GM18507 (cell line): ENCODE measurements at regions not wholly inside any gene's neighbourhood (a gene's known extent, or its start where the extent isn't known, plus 50 kb on each side); places are given as distances from the start of the nearest gene placed in this dataset.
"Not testable (repeated sequence)": the region's sequence is repeated elsewhere in the genome, so short reads cannot be mapped to it uniquely, and the experiment has no call there.

Experiments
- DNase-seq: peaks from one replicate; pipeline ENCODE4 v3.0.0; 2011; ENCODE audit warnings: low read depth; ENCODE audit not compliant: insufficient read length; ENCODE audit errors: extremely low spot score
- FAIRE-seq: peaks from 2 replicates; lab custom pipeline; 2011; peaks lifted over from hg19 to GRCh38; lab: Jason Lieb, UNC

DNA sequence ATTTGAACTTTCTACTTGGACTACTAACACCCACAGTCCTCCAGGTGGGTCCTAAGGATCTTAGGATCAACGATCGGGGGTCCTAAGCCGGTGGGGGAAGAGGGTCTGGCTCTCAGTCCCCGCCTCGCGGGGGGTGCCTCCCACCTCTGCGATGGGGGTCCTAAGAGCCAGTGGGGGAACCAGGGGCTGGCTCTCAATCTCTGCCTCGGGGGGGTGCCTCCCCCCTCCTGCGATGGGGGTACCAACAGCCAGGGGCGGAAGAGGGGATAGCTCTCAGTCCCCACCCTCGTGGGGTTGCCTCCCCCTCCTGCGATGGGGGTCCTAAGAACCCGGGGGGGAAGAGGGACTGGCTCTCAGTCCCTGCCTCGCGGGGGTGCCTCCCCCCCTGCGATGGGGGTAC lies 165.3 kb downstream of the ATP6V0E2 start:
- DNase-seq, FAIRE-seq: not testable (repeated sequence)

DNA sequence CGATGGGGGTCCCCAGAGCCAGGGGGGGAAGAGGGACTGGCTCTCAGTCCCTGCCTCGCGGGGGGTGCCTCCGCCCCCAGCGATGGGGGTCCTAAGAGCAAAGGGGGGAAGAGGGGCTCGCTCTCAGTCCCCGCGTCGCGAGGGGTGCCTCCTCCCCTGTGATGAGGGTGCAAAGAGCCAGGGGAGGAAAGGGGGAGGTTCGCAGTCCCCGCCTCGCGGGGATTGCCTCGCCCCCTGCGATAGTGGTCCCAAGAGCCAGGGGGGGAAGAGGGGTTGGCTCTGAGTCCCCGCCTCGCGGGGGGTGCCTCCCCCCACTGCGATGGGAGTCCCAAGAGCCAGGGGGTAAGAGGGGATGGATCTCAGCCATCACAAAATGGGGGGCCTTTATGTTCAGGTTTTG lies 168.5 kb downstream of the ATP6V0E2 start:
- FAIRE-seq, DNase-seq: not testable (repeated sequence)

DNA sequence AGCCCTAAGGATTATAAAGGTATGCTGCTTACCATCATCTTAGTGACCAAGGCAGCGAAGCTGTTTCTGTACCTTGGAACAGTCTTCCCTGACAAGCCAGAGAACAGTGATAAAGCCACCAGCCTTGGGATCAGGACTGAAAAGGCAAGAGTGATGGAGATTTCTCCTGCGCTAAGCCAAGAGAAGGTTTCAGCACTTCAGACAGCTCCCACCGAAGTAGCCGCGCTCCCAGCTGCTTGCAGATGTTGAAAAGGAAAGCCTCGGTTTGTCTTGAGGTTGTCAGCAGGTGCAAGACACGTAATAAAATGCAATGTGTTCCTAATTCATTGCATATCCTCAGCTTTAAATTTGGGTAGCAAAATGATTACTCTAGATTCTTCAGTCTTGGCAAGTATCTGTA lies 171.0 kb downstream of the ATP6V0E2 start:
- peak; percentile 12 for FAIRE-seq

DNA sequence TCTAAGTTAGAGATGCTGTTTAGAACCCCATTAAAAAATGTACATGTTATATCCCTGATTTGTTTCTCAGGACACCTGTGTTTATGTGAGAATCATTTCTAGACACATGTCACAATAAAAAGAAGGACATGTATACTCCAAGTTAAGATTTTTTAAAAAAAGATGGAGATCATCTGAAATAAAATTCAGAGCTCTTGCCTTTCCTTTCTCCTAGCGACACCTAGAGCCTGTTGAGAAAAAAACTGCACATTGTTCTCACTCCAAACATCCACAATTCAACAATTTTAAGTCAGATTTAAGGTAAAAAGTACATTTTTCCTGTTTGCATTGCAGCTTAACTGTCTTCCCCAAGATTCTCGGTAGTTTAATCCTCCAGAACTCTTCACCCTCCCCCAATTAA lies 171.8 kb downstream of the ATP6V0E2 start:
- not testable (repeated sequence) for FAIRE-seq, DNase-seq

More for the DNA sequence above, 171.0 kb downstream of the ATP6V0E2 start:
- DNase-seq, result not testable (repeated sequence)

DNA sequence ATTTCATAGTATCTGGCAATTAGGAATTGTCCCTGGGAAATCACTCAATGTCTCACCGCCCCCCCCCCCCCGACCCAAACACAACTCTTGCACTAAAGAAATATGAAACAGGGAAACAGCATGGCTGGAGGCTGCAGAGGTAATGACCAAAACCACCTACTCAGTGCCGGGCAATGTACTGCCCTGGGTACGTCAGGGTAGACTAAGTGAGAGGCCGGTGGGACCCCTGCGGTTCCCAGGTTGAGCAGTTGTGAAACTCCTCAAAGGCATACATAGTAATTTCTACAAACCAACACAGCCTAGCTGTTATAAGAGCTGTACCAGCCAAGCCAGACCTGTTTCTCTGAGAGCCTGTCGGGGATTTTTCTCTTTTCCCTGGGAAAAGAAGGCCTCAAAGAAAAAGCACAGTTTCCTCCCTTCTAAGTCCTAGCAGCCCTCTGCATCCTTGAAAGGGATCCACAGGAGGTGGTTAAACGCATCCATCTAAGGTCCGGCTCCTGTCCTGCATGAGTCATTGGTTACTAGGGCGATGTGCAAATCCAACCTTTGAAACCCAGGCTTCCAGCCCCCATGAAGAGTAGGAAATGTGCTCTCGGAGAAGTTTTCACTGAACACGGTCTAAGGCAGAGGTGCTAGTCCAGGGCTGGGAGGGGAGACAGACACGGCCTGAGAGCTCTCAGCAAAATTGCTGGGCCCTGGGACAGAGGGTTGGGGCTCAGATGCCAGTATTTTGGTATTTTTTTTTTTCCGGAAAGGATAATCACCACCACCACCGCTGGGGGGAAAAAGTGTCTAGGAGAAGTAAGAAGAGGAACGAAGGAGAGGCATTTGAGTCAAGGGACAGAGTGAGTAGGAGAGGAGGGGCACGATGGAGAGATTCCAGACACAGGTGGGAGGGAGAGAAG lies 172.8 kb downstream of the ATP6V0E2 start:
- FAIRE-seq, DNase-seq: not testable (repeated sequence)

DNA sequence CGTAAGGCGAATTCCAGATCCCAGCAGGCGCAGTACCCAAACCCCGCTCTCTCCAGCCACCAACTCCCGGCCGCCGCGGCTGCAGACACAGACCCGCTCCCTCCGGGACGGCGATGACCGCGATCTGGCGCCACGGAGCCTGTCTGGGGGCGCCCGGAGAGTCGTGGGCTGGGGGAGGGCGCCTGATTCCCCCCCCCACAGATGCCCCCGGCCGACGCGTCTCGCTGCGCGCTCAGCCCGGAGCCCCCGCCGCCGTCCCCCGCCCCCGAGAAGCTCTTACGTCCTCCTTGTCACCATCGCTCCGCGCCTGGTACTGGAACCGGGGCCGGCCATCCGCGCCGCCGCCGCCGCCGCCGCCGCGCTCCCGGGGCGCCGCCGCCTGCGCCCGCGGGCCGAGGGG lies 173.6 kb downstream of the ATP6V0E2 start:
- FAIRE-seq, DNase-seq: not testable (repeated sequence)

DNA sequence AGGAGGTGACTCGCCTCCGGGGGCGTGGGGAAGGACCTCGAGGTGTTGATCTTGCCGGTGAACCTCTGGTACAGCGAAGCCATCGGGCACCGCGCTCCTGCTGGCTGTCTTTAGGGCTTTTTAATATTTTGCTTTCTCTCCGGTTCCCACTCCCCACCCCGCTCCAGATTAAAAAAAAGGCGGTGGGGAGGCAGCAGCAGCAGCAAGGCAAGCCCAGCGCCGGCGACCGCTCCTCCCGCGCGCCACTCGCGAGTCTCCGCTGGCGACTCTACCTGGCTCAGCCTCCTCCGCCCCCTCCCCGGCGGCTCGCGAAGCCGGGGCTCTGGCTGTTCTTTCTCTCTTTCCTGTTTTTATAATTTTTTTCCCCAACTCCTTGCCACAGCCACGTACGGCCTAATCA lies 174.0 kb downstream of the ATP6V0E2 start:
- not testable (repeated sequence) for FAIRE-seq, DNase-seq

DNA sequence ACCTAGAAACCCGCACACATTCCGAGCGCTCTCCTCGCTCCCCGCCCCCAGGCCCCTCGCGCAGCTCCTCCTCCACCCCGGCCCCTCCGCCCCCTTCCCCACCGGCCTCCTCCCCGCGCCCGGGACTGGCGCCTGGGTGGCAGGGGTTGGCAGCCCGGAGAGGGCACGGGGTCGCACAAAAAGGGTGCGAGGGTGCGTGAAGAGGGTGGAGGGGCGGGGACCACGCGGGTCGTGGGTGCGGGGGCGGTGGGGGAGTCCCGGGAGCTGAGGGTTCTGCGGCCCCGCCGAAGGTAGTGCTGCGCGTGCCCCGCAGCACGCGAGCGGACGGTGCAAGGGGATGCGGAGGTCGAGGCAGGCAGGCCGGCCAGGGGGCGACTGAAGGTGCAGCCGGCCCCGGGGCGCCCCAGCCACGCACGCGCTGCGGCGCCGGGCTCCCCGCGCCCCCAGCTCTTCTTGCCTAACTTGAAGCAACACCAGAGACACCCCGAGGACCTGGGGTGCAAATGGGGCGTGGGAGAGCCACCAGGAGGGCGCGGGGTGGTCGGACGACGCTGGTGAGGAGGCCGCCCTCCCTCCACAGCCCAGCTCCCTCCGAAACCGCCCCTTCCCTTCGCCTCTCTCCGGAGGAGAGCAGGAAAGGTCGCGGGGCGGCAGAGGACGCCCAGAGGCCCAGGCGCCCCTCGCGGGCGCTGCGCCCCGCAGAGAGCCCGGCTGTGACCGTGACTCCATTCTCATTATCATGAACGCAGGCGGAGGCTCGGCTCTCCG lies 174.7 kb downstream of the ATP6V0E2 start:
- not testable (repeated sequence) for FAIRE-seq, DNase-seq

DNA sequence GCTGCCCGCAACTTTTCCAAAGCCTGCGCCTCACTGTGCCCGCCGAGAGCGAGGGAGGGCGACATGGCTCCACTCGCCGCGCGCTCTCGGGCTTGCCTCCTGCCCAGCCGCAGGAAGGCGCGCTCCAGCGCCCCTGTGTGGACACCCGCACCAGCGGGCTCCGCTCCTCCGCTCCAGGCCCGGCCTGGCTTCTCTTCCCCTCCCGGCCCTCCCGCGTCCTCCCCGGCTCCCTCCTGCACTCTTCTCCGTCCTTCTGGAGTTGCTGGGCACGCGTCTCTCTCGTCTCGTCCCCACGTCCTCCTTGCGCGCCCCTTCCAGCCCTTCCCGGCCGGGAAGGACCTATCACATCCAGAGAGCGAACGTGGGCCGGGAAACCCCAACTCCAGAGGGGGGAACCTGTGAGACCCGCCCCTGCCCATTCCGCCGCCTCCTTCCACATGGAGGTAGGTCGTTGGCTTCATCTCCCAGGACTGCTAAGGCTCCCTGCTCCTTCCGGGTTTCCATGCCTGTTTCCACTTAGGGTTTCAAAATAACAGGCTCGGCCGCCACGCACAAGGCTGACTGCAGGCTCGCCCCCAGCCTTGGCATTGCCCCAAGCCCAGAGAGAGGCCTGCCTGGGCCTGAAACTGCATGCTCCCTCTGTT lies 175.4 kb downstream of the ATP6V0E2 start:
- FAIRE-seq, DNase-seq: not testable (repeated sequence)

DNA sequence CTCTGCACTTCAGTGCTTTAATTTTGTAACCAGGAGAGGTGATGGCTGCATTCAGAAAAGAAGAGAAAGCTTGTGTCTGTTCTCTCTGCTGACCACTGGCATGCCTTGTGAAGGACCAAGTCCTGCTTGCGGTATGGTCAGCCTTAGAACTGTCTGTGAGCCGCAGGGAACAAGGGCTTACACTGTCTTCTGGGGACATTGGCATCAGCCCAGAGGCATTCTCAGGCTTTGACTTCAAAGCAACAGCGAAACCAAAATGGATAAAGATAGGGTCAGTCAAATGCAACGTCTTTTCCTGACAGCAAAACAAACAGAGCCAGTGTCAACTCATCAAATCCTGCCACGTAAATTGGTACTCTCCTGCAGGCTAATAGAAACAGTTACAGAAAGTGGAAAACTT lies 179.6 kb downstream of the ATP6V0E2 start:
- DNase-seq, FAIRE-seq: not testable (repeated sequence)

DNA sequence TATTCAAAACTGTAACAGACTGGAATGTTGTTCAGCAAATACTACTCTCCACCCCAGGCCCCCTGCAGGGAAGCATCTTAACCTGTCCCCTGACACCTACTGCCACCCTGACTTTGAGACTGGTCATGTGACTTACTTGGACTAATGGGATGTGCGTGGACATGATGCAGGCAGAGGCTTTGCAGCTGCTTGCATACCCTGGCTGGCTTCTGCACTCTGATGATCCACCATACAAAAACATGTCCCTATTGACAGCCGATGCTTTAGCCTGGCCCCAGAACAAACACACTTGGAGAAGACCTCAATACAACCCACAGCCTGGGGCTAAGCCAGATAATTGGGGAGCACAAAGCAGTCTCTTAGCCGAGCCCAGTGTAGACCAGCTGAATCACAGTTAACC lies 180.5 kb downstream of the ATP6V0E2 start:
- not testable (repeated sequence) for DNase-seq, FAIRE-seq

DNA sequence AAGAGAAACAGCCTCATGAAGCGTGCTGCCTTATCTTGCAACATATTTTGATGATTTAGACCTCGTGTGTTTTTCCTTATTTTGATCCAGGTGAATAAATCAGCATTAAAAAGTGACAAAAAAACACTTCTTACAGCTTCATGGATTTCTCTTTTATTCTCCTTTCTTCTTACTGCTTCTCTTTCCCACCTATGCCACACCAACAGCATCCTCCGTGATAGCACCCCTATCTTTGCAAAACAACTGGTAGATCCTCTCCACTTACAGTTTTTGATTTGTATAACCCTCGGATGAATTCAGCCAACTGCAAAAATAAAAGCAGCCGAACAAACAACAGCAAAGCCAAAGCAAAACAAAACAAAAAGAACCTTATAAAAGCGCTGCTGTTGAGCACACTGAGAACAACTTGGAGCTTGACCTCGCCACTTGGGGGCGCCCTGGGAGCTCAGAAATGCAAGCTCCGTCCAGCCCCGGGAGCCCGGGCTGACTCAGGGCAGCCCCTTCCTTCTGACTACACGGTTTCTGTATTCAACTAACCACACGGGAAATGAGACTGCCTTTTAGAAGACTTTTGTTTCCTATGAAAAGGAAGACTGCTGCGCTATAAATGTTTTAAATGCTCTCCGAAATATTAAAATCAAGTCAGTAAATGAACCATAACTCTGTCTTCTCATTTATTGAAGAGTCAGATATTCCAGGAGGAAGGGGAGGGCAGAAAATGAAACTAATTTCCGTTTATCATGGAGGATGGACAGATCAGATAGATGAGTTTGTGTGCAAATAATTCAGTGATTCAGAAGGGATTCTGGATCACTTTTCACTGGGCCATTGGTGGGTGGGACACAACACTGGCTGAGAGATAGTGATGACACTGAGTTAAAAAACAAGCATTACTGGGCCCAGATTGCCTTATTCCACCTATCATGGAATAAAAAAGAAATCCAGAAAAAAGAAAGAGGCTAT lies 186.8 kb downstream of the ATP6V0E2 start:
- FAIRE-seq, result peak; percentile 94
- not testable (repeated sequence) for DNase-seq

DNA sequence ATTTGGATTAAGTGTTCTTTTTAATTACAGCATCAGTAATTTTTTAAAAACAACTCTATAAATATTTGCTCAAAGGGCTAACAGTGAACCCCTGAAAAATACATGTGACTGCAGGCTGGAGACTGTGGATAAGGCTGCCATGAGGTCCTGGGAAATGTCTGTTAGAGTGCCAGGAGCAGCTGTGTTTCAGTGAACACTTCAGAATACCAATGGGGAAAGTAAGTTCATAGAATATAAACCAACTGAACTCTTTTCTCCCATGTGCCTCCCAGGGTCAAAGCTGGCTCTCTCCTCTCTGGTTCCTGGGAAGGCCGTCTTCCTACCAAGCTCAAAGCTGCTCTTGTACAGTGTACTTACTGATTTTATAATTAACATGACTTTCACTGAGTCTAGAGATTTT lies 189.4 kb downstream of the ATP6V0E2 start:
- not testable (repeated sequence) for FAIRE-seq, DNase-seq

DNA sequence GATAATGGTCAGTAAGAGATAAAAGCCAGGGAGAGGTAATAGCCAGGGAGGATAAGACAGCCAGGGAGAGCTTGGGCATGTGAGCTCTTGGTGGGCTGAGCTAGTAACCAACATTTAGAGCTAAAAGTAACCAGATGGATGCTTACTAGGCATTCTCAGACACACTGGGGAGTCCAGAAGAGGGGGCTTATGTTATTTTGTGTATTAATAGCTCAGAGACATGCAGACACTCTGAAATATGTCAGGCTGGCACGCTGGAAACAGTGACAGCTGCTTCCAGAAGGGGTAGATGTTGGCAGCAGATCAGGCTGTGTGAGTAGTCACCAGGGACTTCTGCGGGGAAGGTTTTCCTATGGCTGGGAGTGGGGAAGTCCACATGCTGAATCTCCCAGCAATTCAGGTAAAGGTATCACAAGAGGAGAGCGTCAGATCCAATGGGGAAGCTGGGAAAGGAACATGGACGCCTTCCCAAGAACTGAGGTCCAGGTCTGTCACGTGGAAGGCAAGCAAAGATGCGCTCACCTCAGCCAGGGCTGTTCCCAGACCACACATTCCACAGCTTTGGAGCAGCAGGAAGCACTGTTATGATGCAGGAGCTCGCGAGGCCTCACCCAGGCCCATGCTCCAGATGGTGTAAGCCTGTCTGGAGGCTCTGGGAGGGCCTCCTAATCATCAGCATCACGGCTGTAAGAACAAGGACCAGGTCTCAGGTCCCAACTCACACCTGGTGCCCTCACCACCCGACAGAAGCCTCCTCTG lies 196.0 kb downstream of the ATP6V0E2 start:
- not testable (repeated sequence) for DNase-seq, FAIRE-seq

DNA sequence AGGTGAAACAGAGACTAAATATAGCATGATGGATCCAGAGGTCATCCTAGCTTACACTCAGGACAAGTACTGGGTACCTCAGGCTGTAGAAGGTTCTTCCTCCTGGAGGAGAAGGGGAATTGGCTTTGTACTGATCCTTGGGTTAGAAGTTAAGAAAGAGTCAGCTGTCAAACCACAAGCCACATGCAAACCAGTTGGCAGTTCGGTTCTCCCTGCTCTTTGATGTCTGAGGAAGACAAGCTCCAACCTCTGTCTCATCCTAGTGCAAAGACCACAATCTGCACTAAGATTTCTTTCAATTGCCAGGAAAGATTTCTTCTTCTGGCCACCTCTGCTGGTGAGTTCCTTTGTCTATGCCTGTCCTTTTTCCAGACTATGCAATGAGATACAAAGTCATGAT lies 203.8 kb downstream of the ATP6V0E2 start:
- FAIRE-seq, DNase-seq: not testable (repeated sequence)

DNA sequence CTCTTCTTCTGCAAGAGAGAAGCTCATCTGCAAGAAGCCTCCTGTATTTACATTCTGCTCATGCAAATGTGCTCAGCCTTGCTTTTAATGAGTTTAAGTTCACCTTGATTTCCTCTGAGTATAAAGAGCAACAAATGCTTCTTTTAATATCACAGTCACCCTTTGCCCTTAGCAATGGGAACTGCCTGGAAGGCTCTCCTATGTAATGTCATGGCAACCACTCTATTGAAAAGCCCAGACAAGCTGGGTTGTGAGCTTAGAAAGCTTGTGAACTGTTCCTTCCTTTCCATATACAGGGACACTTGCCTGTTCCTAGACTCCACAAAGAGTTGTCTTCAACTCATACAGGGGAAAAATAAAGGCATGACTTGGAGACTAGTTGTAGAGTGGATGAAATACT lies 208.1 kb downstream of the ATP6V0E2 start:
- not testable (repeated sequence) for FAIRE-seq

DNA sequence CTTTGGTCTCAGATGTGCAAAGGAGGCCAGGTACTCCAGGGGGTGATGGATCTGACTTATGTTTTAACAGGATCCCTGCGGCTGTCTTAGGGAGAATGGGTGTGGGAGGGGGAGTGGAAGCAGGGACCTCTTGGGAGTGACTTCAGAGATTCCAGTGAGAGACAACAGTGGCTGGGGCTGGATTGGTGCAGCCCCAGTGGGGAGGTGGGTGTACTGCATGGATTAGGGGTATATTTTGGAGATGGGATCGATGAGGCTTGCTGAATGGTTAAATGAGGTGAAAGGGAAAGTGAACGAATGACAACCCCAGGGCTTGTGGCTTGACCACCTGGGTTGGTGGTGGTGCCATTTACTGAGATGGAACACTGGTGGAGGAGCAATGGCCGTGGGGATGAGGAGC lies 211.0 kb downstream of the ATP6V0E2 start:
- DNase-seq, FAIRE-seq: not testable (repeated sequence)

More for the DNA sequence above, 208.1 kb downstream of the ATP6V0E2 start:
- DNase-seq, result not testable (repeated sequence)

DNA sequence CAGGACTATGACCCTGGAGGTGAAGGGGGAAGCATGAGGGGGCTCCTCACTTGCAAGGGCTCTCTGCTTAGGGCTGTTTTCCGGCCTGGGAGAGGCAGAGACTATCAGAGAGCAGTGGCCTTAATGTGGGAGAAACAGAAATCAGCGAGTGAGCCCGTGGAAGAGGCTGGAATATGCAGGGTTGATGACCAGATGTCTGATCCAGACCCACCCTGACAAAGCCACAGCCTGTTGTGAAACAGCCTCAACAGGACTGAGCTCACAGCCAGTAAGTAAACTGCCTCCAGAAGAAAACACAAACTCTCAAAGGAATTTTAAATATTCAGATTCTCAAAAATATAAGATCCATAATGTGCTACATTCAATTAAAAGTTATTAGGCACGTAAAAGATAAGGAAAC lies 213.7 kb downstream of the ATP6V0E2 start:
- not testable (repeated sequence) for FAIRE-seq, DNase-seq
